GM23248 (cell line): ENCODE measurements at regions not wholly inside any gene's neighbourhood (a gene's known extent, or its start where the extent isn't known, plus 50 kb on each side); places are given as distances from the start of the nearest gene placed in this dataset.

Experiments used
- DNase-seq: peaks from one replicate; pipeline ENCODE4 v3.0.0-alpha.2; 2015
- H2AFZ ChIP-seq: fragments of 200-600 bp; sonication (generic); 2 replicates; pipeline ENCODE4 v1.6.1; 2016; ENCODE audit warnings: antibody characterized with exemption
- H3F3A ChIP-seq: fragments of 200-600 bp; sonication (generic); 2 replicates; pipeline ENCODE4 v1.6.1; 2016; ENCODE audit warnings: mild to moderate bottlenecking, antibody characterized with exemption, mixed run types; ENCODE audit not compliant: insufficient read depth
- H3K27ac ChIP-seq: fragments of 200-600 bp; sonication (generic); 2 replicates; pipeline ENCODE4 v1.5.1; 2016; ENCODE audit warnings: mild to moderate bottlenecking
- H3K27me3 ChIP-seq: fragments of 200-600 bp; sonication (generic); replicated peaks from 2 replicates; pipeline ENCODE4 v1.6.1; 2016; ENCODE audit warnings: mild to moderate bottlenecking; ENCODE audit not compliant: insufficient read depth
- H3K36me3 ChIP-seq: fragments of 200-600 bp; sonication (generic); 2 replicates; pipeline ENCODE4 v1.6.1; 2016; ENCODE audit warnings: low read depth, mild to moderate bottlenecking
- H3K4me1 ChIP-seq: fragments of 200-600 bp; sonication (generic); 2 replicates; pipeline ENCODE4 v1.6.1; 2016; ENCODE audit warnings: mild to moderate bottlenecking; ENCODE audit not compliant: insufficient read depth
- H3K4me2 ChIP-seq: fragments of 200-600 bp; sonication (generic); one replicate; pipeline ENCODE4 v1.6.1; 2016; ENCODE audit warnings: mild to moderate bottlenecking; ENCODE audit not compliant: unreplicated experiment
- H3K4me3 ChIP-seq: fragments of 200-600 bp; sonication (generic); 2 replicates; pipeline ENCODE4 v1.5.1; 2016; ENCODE audit warnings: mild to moderate bottlenecking
- H3K79me2 ChIP-seq: fragments of 200-600 bp; sonication (generic); 2 replicates; pipeline ENCODE4 v1.6.1; 2016; ENCODE audit warnings: mild to moderate bottlenecking; ENCODE audit not compliant: insufficient read depth
- H3K9ac ChIP-seq: fragments of 200-600 bp; sonication (generic); 2 replicates; pipeline ENCODE4 v1.6.1; 2016; ENCODE audit warnings: mild to moderate bottlenecking
- H3K9me2 ChIP-seq: fragments of 200-600 bp; sonication (generic); 2 replicates; pipeline ENCODE4 v1.6.1; 2016; ENCODE audit warnings: mixed run types, mild to moderate bottlenecking, moderate library complexity; ENCODE audit not compliant: insufficient read depth
- H3K9me3 ChIP-seq: fragments of 200-600 bp; sonication (generic); one replicate; pipeline ENCODE4 v1.6.1; 2017; ENCODE audit warnings: low read depth
- H4K20me1 ChIP-seq: fragments of 200-600 bp; sonication (generic); 2 replicates; pipeline ENCODE4 v1.6.0; 2016; ENCODE audit not compliant: insufficient read depth
- EZH2 ChIP-seq: fragments of 200-600 bp; sonication (generic); IDR thresholded peaks from 2 replicates; pipeline ENCODE4 v1.6.1; 2018; ENCODE audit warnings: antibody characterized with exemption, mild to moderate bottlenecking; ENCODE audit not compliant: insufficient read depth, poor library complexity, severe bottlenecking
- EZH2phosphoT487 ChIP-seq: fragments of 200-600 bp; sonication (generic); IDR thresholded peaks from 2 replicates; pipeline ENCODE4 v1.6.1; 2018; ENCODE audit warnings: antibody characterized with exemption, moderate library complexity, mild to moderate bottlenecking, low read depth; ENCODE audit not compliant: insufficient read depth
- WGBS, 2 experiments: methylation state at CpG; one replicate each; pipeline ENCODE4 v1.1.6; 2015 to 2017; ENCODE audit warnings: low lambda C conversion rate in 2 of 2, low coverage in 1 of 2; ENCODE audit errors: missing lambda C conversion rate in 2 of 2; 5-methylcytosine and 5-hydroxymethylcytosine counted together
- in situ Hi-C: fragments of 300-500 bp; cut with MboI; formaldehyde crosslinking; loops from 2 replicates; pipeline ENCODE4 v1.15.0; 2020

DNA sequence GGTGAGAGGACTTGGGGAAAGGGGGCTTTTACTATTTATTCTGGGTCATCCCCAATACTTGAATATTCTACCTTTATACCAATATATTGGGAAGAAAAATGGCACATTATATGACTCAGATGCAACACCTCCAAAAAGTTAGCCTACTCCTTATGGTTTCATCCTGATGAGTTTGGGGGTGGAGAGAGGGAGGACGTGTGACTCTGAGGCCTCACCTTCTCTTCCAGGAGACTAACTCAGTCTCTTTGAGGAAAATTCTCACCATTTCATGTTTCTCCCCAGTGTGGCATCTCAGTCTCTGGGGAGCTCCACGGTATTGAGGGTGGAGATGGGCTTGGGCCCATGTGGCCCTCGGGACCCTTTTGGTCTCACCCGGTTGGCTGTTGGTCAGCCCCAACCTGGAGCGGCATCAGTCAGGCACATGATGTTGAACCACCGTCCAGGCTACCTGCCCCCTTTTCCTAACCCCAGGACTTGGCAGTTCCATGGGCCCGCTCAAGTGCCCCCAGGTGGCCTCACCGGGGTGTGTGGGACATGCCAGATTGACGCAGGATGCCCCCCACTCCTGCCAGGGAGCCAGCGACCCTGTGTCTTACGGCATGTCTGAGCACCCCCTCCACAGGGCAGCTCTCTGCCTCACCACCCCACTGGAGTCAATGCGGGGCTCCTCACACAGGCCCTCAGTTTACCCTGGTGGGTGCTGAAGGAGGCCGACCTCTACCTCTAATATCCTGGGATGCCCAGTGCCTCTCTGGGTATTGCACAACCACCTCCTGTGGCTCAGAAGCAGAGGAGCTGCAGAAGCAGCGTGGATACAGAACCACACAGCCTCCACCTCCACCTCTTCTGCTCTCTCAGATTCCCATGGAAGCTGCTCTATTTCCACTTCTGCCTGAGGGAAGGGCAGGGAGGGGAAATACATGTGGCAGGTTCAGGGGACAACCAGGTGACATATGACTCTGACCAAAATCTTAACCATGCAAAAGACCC is 297.4 kb downstream of the EIPR1 start:
- H3K27ac ChIP-seq = no peak overlapping the region
- no peak overlapping the region for H3K4me2 ChIP-seq
- H3K4me3 ChIP-seq = no peak overlapping the region
- no peaks in the 10 kb centered on the region for H3F3A ChIP-seq
- H4K20me1 ChIP-seq = no peaks in the 10 kb centered on the region
- H3K79me2 ChIP-seq = no peaks in the 10 kb centered on the region
- H3K9me3 ChIP-seq = no peaks in the 10 kb centered on the region
- TF ChIP-seq EZH2 = no peak
- TF ChIP-seq EZH2phosphoT487 = no peak
- WGBS, 2 experiments = 37 to 46% methylated on average over 14 of the region's 14 CpGs
- no peaks in the 10 kb centered on the region for H3K9me2 ChIP-seq
- H3K9ac ChIP-seq = no peak overlapping the region
- H3K4me1 ChIP-seq = no peaks in the 10 kb centered on the region
- H3K36me3 ChIP-seq = no peaks in the 10 kb centered on the region
- DNase-seq = no peak
- in situ Hi-C loops = no loop called here
- H2AFZ ChIP-seq = no peak overlapping the region
- H3K27me3 ChIP-seq = no peaks in the 10 kb centered on the region

DNA sequence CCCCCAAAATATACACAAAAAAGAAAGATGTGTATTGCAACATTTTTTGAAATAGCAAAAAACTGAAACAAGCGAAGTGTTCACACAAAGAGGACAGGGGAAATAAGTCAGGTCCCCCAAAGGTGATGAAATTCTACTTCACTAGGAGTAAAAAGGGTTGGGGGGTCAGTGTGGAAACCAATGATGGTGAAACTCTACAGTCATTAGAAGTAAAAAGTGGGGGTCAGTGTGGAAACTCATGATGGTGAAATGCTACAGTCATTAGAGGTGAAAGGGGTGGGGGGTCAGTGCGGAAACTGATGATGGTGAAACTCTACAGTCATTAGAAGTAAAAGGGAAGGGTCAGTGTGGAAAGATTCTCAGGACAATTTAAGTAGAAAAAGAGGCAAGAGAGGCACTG is 298.2 kb downstream of the EIPR1 start:
- H3K9me2 ChIP-seq = no peaks in the 10 kb centered on the region
- H3K27ac ChIP-seq = no peak overlapping the region
- TF ChIP-seq EZH2phosphoT487 (no peak), EZH2 (no peak)
- H3K4me3 ChIP-seq = no peak overlapping the region
- H3K27me3 ChIP-seq = no peaks in the 10 kb centered on the region
- in situ Hi-C loops = no loop called here
- DNase-seq = no peak
- no peaks in the 10 kb centered on the region for H4K20me1 ChIP-seq
- H3K36me3 ChIP-seq = no peaks in the 10 kb centered on the region
- H3K4me1 ChIP-seq = no peaks in the 10 kb centered on the region
- no peak overlapping the region for H3K9ac ChIP-seq
- no peaks in the 10 kb centered on the region for H3K9me3 ChIP-seq
- WGBS, 2 experiments = 20 to 28% methylated on average over 2 of the region's 2 CpGs
- H3F3A ChIP-seq = no peaks in the 10 kb centered on the region
- H2AFZ ChIP-seq = no peak overlapping the region
- no peak overlapping the region for H3K4me2 ChIP-seq
- H3K79me2 ChIP-seq = no peaks in the 10 kb centered on the region

DNA sequence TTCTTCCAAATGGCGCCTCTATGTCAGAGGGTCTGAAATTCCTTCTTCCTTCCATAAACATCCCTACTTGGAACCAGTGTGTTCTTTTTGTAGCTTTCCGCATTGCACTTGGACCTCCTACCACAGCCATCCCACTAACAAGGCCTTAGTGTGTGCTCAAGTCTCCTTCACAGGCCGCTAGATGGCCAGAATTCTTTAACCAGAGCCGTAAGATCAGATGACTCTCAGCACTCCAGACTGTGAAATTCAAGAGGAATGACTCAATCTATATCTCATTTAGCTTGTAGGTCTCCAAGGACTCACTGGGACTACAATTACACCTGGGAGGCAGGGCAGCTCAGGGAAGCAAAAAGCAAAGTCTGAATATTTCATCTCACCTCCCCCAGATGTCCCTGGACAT is 298.9 kb downstream of the EIPR1 start:
- DNase-seq = peak; percentile 5
- Histone ChIP-seq H3K4me3 (no peak overlapping the region), H3K9me3 (no peaks in the 10 kb centered on the region), H4K20me1 (no peaks in the 10 kb centered on the region), H3K27ac (no peak overlapping the region), H3K79me2 (no peaks in the 10 kb centered on the region), H3K27me3 (no peaks in the 10 kb centered on the region), H3K4me1 (no peaks in the 10 kb centered on the region), H3K9ac (no peak overlapping the region), H3F3A (no peaks in the 10 kb centered on the region), H3K9me2 (no peaks in the 10 kb centered on the region), H2AFZ (no peak overlapping the region), H3K4me2 (no peak overlapping the region), H3K36me3 (no peaks in the 10 kb centered on the region)
- TF ChIP-seq EZH2phosphoT487 (no peak), EZH2 (no peak)
- WGBS, 2 experiments = 52 to 59% methylated on average over 4 of the region's 4 CpGs
- in situ Hi-C loops = no loop called here

DNA sequence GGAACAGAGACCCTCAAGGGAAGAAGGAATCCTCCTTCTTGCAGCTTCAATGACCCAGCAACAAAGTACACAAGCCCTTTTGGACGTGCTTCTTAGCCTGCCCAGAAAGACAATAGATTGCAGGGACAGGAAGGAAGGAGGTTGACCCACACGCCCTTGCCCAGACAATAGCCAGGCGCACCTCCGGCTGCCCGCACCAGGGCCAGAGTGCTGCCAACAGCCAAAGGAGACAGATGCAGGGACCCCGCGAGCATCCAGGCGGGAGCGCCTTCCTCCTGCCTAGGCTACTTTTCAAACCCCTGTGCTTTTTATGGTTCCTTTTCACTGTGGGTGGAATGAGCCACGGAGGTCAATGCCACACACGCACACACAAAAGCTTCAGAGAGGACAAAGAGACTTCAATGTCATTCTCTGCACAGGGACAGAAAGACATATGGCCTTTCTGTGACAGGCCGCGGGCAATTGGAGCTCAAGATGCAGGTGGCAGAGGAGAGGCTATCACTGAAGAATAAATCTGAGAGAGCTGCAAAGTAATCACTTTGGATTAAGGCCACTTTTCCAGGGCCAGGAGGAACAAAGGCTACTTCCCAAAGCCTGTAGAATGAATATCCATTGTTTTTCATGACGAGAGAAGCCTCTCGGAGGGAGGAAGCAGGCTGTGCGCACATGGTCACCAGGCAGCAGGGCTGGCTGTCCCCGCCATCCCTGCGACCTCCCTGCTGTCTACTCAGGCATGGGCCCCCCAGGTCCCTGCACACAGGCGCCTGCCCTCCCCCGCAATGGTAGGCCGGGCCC is 300.6 kb downstream of the EIPR1 start:
- H3K27ac ChIP-seq = no peak overlapping the region
- H3K36me3 ChIP-seq = no peaks in the 10 kb centered on the region
- no peaks in the 10 kb centered on the region for H3K9me2 ChIP-seq
- H4K20me1 ChIP-seq = no peaks in the 10 kb centered on the region
- no peak overlapping the region for H2AFZ ChIP-seq
- no peak for DNase-seq
- no peaks in the 10 kb centered on the region for H3K27me3 ChIP-seq
- no peak overlapping the region for H3K4me2 ChIP-seq
- H3K79me2 ChIP-seq = no peaks in the 10 kb centered on the region
- no peaks in the 10 kb centered on the region for H3K4me1 ChIP-seq
- no peaks in the 10 kb centered on the region for H3K9me3 ChIP-seq
- TF ChIP-seq EZH2phosphoT487 (no peak), EZH2 (no peak)
- in situ Hi-C loops = no loop called here
- H3K9ac ChIP-seq = no peak overlapping the region
- no peaks in the 10 kb centered on the region for H3F3A ChIP-seq
- 48 to 54% methylated on average over 19 to 21 of the region's 21 CpGs for WGBS, 2 experiments
- no peak overlapping the region for H3K4me3 ChIP-seq
